SK-N-MC (cell line): ENCODE measurements at regions not wholly inside any gene's neighbourhood (a gene's known extent, or its start where the extent isn't known, plus 50 kb on each side); places are given as distances from the start of the nearest gene placed in this dataset.

ENCODE experiments used
- EZH2 ChIP-seq: fragments of 200-600 bp; sonication (generic); IDR thresholded peaks from one replicate; pipeline ENCODE4 v1.6.1; 2017; ENCODE audit warnings: antibody characterized with exemption
- POLR2AphosphoS5 ChIP-seq: IDR thresholded peaks from 2 replicates; pipeline ENCODE4 v1.6.1; 2012; ENCODE audit warnings: mild to moderate bottlenecking, low read depth, low read length, borderline replicate concordance

DNA sequence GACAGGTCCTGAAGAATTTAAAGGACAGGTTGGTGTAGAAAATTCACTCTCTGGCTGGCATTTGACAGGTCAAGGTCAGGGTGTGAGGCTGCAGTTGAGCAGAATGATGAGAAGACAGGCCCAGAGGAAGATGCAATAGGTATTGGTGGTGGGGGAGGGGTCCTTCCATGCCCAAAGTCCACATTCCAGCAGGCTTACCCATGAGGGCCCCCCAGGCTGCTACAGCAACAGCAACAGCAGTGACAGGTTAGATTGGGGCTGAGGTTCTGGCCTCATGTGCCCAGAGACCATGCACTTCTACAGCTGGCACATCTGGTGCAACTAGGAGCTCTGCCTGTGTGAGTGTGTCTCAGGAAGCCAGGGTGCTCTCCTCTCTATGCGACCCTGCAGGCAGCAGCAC is 223.5 kb upstream of the GHITM start:
- no peak for TF ChIP-seq EZH2
- TF ChIP-seq POLR2AphosphoS5, result no peak
